Bone marrow (tissue), 2 donors: ENCODE measurements at regions not wholly inside any gene's neighbourhood (a gene's known extent, or its start where the extent isn't known, plus 50 kb on each side); places are given as distances from the start of the nearest gene placed in this dataset.
"Not testable (repeated sequence)": the region's sequence is repeated elsewhere in the genome, so short reads cannot be mapped to it uniquely, and the experiment has no call there.

ENCODE experiments used
- DNase-seq, 2 donors: peaks; one replicate each; lab custom pipeline; 2025; lab: John Stamatoyannopoulos, UW

- no peak for DNase-seq
Measured at GRCh38 chr3:22691856-22692628, 511.1 kb upstream of the UBE2E2 start.

DNA sequence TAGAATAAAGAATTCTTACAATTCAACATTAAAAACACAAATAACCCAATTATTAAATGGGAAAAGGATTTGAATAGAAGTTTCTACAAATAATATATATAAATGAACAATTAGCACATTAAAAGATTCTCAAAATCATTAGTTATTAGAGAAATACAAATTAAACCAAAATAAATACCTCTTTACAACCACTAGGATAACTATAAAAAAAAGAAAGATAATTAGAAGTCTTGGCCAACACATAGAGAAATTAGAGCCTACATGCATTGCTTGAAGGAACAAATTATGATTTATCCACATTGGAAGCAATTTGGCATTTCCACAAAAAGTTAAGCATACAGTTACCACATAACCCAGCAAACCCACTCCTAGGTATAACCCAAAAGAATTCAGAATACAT, 502.3 kb upstream of the UBE2E2 start:
- DNase-seq, result no peak

- DNase-seq, result no peak
Measured at GRCh38 chr3:22704166-22704565, 499.0 kb upstream of the UBE2E2 start.

DNA sequence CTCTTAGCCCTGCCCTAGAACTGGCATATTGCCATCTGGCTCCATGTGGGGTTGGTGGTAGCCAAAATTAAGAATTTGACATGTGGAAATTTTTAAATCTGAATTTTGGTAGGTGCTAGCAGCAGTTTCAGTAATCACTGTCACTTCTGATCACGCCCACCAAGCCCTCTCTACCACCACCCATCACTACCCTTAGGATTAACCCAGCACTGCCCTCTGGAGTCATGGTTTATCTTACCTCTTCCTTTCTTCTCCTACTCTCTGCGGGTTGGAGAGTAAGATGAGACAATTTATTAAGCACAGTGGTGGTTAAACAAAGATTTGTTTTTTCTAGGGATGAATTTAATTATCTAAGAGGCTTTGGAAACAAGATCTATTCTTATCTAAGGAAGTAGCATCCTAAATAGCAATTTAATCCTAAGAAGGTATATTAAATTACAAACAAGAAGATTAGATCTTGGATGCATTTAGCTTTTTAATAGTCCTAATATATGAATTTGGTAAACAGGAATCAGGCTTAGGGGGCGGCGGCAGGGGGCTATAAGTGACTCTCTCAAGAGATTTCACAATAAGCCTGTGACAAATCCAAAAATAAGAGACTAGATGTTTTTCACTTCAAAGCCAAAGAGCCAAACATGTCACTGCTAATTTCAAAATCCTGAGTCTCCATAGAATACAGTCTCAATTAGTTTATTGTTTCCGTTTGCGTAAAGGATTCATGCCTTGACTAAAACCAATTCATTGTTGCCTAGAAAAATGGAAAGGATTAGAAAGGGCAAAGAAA, 498.4 kb upstream of the UBE2E2 start:
- no peak for DNase-seq

GRCh38 chr3:22706922-22707321, 496.2 kb upstream of the UBE2E2 start:
- DNase-seq, result not testable (repeated sequence)

GRCh38 chr3:22713936-22714335, 489.2 kb upstream of the UBE2E2 start:
- no peak for DNase-seq

- DNase-seq, result no peak
Measured at GRCh38 chr3:22714749-22715148, 488.4 kb upstream of the UBE2E2 start.

- no peak for DNase-seq
Measured at GRCh38 chr3:22720596-22720995, 482.5 kb upstream of the UBE2E2 start.

DNA sequence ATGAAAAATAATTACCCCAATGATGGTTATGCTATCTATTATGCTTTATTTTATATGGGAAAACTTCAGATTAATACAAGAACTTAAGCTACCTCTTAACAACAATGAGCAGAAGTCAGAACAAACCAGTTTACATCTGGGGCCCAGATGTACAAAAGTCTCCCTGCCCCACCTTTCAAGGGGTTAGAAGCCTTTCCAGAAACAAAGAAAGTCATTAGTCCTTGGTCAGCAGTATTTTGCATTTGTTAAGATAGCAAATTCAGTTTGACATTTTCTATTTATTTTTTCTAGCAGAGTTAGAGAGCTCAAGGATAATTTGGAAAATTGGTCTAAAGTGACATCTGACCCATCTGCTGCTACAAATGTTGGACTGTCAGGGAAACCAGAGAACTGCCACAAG, 478.7 kb upstream of the UBE2E2 start:
- DNase-seq, result no peak

- DNase-seq, result no peak
Measured at GRCh38 chr3:22728406-22728805, 474.7 kb upstream of the UBE2E2 start.

DNA sequence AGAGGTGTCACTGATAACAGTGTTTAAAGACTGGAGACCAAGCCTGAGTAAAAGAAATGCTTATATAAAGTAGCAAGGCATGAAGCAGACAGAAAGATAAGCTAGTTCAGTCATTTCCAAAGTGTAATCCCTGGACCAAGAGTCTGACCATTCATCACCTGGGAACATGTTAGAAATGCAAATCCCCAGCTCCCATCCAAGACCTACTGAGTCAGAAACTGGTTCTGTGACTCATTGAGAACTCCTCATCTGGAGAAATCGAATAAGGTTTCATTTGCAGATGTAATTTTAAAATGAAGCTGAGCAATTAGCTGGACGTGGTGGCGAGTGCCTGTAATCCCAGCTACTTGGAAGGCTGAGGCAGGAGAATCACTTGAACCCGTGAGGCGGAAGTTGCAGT, 473.9 kb upstream of the UBE2E2 start:
- no peak for DNase-seq

- DNase-seq, result no peak
Measured at GRCh38 chr3:22729981-22730380, 473.1 kb upstream of the UBE2E2 start.

DNA sequence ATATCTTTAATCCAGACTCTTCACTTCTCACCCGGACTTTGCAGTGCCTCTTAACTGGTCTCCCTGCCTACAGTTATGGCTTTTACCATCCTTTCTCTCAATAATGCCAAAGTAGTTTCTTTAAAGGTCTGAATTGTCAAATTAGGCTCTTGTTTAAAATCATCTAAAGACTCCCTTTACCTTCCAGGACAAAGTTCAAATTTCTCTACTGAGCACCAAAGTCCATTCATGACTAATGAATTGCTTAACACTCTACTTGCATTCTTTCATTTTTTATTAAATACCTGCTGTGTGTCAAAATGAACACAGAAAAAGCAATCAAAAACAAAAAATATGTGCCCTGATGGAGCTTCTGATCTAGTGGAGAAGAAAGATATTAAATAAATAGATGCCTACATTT, 472.4 kb upstream of the UBE2E2 start:
- no peak for DNase-seq

DNA sequence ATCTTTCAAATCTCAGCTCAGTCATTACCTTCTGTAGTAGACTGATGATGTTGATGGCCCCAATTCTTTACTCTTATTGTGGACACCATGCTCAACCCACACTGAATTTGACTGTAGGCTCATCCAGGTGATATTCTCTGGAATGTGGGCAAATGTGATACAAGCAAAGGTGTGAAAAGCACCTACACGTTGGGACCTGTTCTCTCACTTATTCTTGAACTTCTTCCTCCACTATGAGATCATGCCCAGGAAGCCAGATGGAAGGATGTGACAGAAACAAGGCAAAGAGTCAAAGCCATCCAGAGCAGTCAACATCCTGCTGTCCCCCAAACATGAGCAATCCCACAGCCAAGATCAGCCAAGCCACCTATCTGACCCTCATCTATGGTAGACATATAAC, 471.2 kb upstream of the UBE2E2 start:
- DNase-seq, result no peak

- DNase-seq, result no peak
Measured at GRCh38 chr3:22732641-22733040, 470.5 kb upstream of the UBE2E2 start.

DNA sequence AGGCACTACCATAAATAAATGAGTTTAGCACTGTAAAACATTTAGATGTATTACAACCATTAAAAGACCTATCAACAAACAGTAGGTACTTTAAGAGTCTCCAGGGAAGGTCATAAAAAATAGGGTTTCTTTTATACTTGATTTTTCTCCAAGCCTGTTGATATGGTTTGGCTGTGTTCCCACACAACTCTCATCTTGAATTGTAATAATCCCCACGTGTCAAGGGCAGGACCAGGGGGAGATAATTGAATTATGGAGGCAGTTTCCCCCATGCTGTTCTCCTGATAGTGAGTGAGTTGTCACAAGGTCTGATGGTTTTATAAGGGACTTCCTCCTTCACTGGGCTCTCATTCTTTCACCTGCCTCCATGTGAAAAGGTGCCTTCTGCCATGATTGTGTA, 468.9 kb upstream of the UBE2E2 start:
- DNase-seq, result no peak

GRCh38 chr3:22734756-22735155, 468.4 kb upstream of the UBE2E2 start:
- no peak for DNase-seq

- DNase-seq, result no peak
Measured at GRCh38 chr3:22735373-22735772, 467.8 kb upstream of the UBE2E2 start.

DNA sequence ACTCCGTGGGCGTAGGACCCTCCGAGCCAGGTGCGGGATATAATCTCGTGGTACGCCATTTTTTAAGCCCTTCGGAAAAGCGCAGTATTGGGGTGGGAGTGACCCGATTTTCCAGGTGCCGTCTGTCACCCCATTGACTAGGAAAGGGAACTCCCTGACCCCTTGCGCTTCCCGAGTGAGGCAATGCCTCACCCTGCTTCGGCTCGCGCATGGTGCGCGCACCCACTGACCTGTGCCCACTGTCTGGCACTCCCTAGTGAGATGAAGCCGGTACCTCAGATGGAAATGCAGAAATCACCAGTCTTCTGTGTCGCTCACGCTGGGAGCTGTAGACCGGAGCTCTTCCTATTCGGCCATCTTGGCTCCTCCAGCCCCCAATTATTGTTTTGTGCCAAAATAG, 459.7 kb upstream of the UBE2E2 start:
- not testable (repeated sequence) for DNase-seq

- no peak for DNase-seq
Measured at GRCh38 chr3:22745321-22745720, 457.8 kb upstream of the UBE2E2 start.

- no peak for DNase-seq
Measured at GRCh38 chr3:22746221-22746620, 456.9 kb upstream of the UBE2E2 start.

DNA sequence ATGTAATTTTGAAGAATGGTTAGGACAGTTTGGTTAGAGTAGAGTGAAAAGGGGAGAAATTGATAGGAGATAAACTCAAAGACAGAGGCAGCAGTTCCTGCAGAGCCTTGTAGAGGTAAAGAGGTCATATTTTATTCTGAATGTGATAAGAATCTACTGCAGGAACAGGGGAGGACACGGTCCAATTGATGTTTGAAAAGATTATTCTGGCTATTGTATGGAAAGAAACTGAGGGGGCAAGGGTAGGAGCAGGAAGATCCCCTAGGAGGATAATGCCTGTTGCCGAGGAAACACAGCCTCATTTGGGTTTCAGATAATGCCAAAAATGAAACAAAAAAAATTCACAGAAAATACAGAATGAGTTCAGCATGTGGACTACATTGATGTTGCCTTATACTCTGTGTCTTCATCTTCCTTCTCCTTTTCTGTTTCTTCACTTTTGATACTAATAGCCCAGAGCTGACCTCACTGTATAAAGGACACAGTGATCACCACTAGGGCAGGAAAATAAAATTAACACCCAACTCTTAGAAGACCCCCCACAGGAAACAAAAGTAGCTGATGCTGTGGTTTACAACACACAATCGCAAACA, 454.6 kb upstream of the UBE2E2 start:
- no peak for DNase-seq

GRCh38 chr3:22759636-22760310, 443.4 kb upstream of the UBE2E2 start:
- no peak for DNase-seq
